Thoracic aorta (tissue), 2 donors: ENCODE measurements at regions not wholly inside any gene's neighbourhood (a gene's known extent, or its start where the extent isn't known, plus 50 kb on each side); places are given as distances from the start of the nearest gene placed in this dataset.

ENCODE experiments used
- ATAC-seq: fragments of 150-250 bp; one replicate; pipeline ENCODE4 v1.8.0; 2017; ENCODE audit warnings: low read depth; ENCODE audit not compliant: insufficient number of reproducible peaks, low FRiP score
- DNase-seq: peaks from one replicate; pipeline ENCODE4 v3.0.0-alpha.2; 2020; ENCODE audit warnings: low spot score
- H3K27ac ChIP-seq, 2 donors: fragments of 200-600 bp; sonication (generic); 1 replicate in 1 of 2; 2 replicates in 1 of 2; pipeline ENCODE4 v1.5.1; 2016; ENCODE audit warnings: mild to moderate bottlenecking in 2 of 2, moderate library complexity in 2 of 2
- H3K27me3 ChIP-seq: fragments of 200-600 bp; sonication (generic); replicated peaks from 2 replicates; pipeline ENCODE4 v1.6.0; 2016; ENCODE audit warnings: mild to moderate bottlenecking; ENCODE audit not compliant: insufficient read depth
- H3K36me3 ChIP-seq: fragments of 200-600 bp; sonication (generic); one replicate; pipeline ENCODE4 v1.5.1; 2016
- H3K4me1 ChIP-seq, 2 donors: fragments of 200-600 bp; sonication (generic); 1 replicate in 1 of 2; 2 replicates in 1 of 2; pipeline versions ENCODE4 v1.5.1 to v1.6.0; 2016; ENCODE audit warnings: low read depth in 2 of 2, mild to moderate bottlenecking in 1 of 2; ENCODE audit not compliant: control insufficient read depth in 1 of 2
- H3K4me3 ChIP-seq: fragments of 200-600 bp; sonication (generic); 2 replicates; pipeline ENCODE4 v1.5.1; 2016; ENCODE audit warnings: mild to moderate bottlenecking
- H3K9me3 ChIP-seq: fragments of 200-600 bp; sonication (generic); 2 replicates; pipeline ENCODE4 v1.5.1; 2016
- CTCF ChIP-seq: fragments of 200-600 bp; sonication (generic); IDR thresholded peaks from one replicate; pipeline ENCODE4 v1.5.1; 2019; ENCODE audit warnings: antibody characterized with exemption

- H3K4me1 ChIP-seq = no peaks in the 10 kb centered on the region
- DNase-seq = no peak
Measured at GRCh38 chr18:25686960-25687500, 335.1 kb upstream of the ZNF521 start.

DNA sequence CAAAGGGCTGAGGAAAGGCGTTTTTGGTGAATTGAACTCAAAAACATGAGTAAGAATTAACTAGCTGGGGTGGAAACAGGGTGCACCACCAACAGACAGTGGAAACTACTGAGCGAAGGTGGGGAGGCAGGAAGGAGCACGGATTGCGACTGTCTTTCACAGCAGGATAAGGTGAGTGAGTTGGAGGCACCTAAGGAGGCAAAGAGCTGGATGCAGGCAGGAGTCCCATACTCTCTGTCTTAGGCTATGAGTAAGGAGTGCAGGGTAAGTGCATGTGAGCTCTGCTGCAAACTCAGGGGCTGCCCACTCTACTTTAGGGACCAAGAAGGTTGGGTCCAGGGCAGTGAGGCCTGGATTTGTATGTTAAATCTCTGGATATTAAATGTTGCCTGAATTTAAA is 333.1 kb upstream of the ZNF521 start:
- ATAC-seq (no peak), DNase-seq (no peak)
- Histone ChIP-seq H3K4me3 (no peak overlapping the region), H3K9me3 (no peaks in the 10 kb centered on the region), H3K27me3 (no peaks in the 10 kb centered on the region), H3K36me3 (no peaks in the 10 kb centered on the region), H3K4me1 (no peaks in the 10 kb centered on the region), H3K27ac (no peak overlapping the region)
- no peak for TF ChIP-seq CTCF

More at GRCh38 chr18:25686960-25687500, 335.1 kb upstream of the ZNF521 start:
- no peak overlapping the region for H3K27ac ChIP-seq
- H3K4me3 ChIP-seq = no peak overlapping the region
- TF ChIP-seq CTCF = no peak
- no peaks in the 10 kb centered on the region for H3K27me3 ChIP-seq
- H3K9me3 ChIP-seq = no peaks in the 10 kb centered on the region
- no peak for ATAC-seq
- H3K36me3 ChIP-seq = no peaks in the 10 kb centered on the region

- Histone ChIP-seq H3K4me3 (no peak overlapping the region), H3K9me3 (no peaks in the 10 kb centered on the region), H3K36me3 (no peaks in the 10 kb centered on the region), H3K4me1 (no peaks in the 10 kb centered on the region), H3K27me3 (no peaks in the 10 kb centered on the region), H3K27ac (no peak overlapping the region)
- DNase-seq = no peak
- no peak for TF ChIP-seq CTCF
- no peak for ATAC-seq
Measured at GRCh38 chr18:25679491-25679890, 327.5 kb upstream of the ZNF521 start.

DNA sequence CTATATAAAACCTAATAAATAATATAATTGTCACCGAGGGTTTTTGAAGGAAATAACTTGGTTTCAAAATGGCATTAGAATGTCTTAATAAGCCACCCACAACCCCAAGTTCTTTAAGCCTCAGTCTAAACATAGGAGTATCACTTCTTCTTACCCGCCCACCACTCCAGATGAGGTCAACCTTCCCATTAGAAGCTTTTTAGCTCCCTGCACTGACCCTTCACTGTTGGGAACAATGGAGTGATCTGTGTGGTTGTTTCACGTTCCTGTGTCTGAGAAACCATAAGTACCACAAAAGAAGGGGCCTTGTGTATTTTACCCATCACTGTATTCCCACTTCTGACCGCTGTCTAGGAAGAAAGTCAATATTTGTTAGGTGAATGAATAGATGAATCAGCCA is 326.3 kb upstream of the ZNF521 start:
- Histone ChIP-seq H3K36me3 (no peaks in the 10 kb centered on the region), H3K4me1 (no peaks in the 10 kb centered on the region), H3K27ac (no peak overlapping the region), H3K9me3 (no peaks in the 10 kb centered on the region), H3K4me3 (no peak overlapping the region), H3K27me3 (no peaks in the 10 kb centered on the region)
- DNase-seq = no peak
- ATAC-seq = no peak
- TF ChIP-seq CTCF = no peak

DNA sequence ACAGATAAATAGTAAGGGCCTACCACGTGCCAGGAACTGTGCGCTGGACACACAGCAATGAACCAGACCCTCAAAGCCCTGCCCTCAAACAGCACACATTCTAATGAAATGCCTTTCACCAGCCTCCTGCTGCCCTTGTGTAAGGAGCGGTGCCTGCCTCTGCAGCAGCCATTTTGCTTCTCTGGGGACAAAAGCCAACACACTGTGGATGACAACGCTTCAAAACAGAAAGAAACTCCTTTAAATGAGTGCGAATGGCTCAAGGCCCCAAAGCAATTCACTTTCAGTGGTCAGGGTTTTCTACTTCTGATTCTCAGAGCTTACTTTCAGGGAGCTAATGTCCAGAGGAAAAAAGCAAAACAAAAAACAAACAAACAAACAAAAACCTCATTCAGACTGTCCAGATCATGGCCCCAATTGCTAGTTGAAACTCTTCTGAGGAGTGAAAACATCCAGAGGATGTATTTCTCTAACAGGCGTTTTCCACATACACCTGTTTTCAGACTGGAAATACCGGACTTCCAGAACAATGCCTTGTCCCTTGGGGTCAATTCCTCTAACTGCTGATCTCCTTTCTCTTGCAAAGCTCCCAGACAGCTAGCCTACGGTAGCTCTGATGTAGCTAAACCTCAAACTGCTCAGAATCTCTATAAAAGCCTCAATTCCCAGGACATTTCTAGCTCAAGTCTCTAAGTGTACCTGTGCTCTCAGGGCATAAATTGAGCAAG is 323.3 kb upstream of the ZNF521 start:
- H3K36me3 ChIP-seq = no peaks in the 10 kb centered on the region

More for the DNA sequence above, 323.3 kb upstream of the ZNF521 start:
- Histone ChIP-seq H3K4me3 (no peak overlapping the region), H3K4me1 (no peaks in the 10 kb centered on the region), H3K9me3 (no peaks in the 10 kb centered on the region), H3K27me3 (no peaks in the 10 kb centered on the region), H3K27ac (no peak overlapping the region)
- TF ChIP-seq CTCF = no peak
- no peak for DNase-seq
- ATAC-seq = no peak
